Cerebellar nuclear complex (tissue), 1 donor: ENCODE measurements at regions not wholly inside any gene's neighbourhood (a gene's known extent, or its start where the extent isn't known, plus 50 kb on each side); places are given as distances from the start of the nearest gene placed in this dataset.

Experiments
- DNase-seq, 2 experiments: peaks; one replicate each; lab custom pipeline; 2025; lab: John Stamatoyannopoulos, UW

GRCh38 chr5:168193493-168194250, 97.8 kb upstream of the WWC1 start:
- DNase-seq, result no peak

GRCh38 chr5:168195110-168195509, 96.3 kb upstream of the WWC1 start:
- DNase-seq, result no peak

DNA sequence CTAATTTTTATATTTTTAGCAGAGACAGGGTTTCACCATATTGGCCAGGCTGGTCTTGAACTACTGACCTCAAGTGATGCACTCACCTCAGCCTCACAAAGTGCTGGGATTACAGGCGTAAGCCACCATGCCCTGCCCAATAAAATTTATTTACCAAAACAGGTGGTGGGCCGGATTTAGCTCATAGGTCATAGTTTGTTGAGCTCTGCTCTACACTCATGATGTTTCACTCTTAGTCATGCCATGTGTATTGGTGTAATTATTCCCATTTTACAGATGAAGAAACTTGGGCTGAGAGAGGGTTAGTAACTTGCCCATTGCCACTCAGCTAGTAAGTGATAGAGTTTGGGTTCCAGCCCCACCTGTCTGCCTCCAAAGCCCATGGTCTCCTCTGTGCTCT, 93.1 kb upstream of the WWC1 start:
- no peak for DNase-seq

- no peak for DNase-seq
These were observed 88.4 kb upstream of the WWC1 start for GRCh38 chr5:168202996-168203395.

DNA sequence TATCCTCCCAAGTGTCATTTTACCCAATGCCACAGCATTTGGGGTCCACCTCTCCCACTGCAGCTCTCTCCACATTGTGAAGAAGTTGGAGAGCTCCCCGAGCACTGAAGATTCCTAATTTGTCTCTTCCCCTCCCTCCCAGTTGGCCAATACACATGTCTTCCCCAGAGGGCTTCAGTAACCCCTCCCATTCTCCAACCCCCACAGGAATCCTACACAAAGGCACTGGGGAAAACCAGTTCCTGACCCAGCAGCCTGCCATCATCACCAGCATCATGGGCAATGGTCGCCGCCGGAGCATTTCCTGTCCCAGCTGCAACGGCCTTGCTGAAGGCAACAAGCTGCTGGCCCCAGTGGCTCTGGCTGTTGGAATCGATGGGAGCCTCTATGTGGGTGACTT, 87.3 kb upstream of the WWC1 start:
- no peak for DNase-seq

- no peak for DNase-seq
These were observed 83.9 kb upstream of the WWC1 start for GRCh38 chr5:168207450-168208029.

DNA sequence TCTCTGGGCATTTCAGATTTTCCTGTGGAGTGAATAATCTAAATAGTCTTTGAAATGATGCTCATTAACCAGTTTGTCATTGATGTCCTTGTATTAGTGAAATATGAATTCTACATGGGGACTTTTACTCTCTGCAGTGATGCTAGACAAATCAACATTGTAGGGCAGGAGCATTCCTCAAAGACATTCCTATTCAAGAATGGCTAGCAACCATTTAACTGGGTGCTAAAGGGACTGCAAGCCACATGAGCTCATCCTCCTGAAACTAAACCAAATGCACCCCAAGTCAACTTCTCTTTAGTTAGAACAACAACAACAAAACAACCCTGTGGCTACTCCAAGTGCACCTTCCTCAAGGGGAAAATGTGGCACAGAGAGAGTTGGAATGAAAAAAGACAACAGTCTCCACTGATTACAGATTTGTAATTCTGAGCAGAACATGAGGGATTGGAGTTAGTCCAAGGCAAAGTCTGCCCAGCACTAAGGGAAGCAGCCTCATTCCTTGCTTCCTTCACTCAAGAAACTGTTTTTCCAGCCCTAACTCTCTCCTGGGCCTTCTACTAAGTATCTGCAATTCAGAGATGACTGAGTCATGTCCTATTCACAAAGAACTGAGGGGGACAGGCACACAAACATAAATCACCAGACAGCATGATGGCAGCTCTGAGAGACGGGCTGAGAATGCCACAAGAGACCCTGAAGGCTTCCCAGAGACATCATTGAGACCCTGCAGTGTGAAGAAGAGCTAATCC, 82.0 kb upstream of the WWC1 start:
- DNase-seq, result no peak

DNA sequence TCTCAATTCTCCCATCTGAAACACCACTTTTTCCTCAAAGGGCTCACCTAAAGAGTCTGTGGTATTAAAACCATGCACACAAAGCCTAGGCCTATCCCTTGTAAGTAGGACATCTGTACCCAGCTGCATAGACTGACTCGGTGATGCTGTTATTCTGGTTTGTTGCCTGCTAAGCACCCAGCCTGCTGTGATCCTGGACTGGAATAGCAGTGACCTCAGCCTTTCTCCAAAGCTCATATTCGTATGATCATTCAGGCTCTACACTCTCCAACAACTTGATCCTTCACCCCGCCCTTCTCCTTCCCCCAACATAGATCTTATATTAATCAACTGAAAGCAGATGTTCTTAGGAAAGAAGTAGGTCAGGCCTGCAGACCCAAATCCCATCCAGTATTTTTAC, 81.4 kb upstream of the WWC1 start:
- no peak for DNase-seq

DNA sequence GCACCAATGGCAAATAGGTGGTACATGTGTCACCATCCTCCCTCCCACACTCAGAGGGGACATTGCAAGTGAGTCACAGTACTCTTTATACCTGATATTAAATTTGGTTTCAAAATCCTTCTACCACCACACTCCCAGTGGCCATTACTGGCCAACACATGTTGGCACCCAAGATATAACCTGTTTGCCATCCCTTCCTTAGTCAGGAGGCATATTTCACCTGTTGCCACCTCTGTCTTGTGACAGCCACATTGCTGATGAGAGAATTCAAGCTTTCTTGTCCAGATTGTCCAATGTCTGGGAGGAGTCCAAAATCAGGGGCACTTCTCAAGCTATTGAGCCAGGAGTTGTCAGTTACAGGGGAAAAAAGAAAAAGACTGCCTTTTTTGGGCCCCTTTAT, 80.2 kb upstream of the WWC1 start:
- DNase-seq, result no peak

- DNase-seq, result no peak
These were observed 79.5 kb upstream of the WWC1 start for GRCh38 chr5:168211936-168212335.

DNA sequence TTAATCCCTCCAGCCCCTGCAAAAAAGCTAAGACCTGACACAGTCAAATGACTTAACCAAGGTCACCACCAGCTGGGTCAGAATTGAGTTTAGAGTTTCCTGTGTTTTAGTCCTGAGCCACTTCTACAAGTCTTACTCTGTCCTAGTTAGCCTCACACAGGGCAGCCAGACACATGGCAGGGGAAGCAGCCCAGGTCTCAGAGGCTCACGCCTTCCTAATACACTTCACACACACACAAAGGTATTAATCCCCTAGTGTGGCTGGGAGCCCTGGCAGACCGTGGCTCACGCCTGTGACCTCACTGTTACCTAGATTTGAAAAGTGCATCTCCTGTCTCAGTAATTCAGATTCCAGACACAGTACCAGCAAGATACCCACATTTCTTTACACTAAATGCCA, 77.4 kb upstream of the WWC1 start:
- no peak for DNase-seq

DNA sequence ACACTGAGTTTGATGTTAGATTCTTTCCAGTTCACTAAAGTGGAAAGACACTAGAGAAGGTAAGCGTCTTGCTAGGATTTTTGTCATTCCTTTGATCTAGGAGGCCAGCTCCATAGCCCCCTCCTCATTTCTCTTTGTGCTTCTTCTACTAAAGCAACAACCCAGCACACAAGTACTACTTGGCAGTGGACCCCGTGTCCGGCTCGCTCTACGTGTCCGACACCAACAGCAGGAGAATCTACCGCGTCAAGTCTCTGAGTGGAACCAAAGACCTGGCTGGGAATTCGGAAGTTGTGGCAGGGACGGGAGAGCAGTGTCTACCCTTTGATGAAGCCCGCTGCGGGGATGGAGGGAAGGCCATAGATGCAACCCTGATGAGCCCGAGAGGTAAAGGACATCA, 76.6 kb upstream of the WWC1 start:
- no peak for DNase-seq

- no peak for DNase-seq
These were observed 75.8 kb upstream of the WWC1 start for GRCh38 chr5:168215646-168216045.

DNA sequence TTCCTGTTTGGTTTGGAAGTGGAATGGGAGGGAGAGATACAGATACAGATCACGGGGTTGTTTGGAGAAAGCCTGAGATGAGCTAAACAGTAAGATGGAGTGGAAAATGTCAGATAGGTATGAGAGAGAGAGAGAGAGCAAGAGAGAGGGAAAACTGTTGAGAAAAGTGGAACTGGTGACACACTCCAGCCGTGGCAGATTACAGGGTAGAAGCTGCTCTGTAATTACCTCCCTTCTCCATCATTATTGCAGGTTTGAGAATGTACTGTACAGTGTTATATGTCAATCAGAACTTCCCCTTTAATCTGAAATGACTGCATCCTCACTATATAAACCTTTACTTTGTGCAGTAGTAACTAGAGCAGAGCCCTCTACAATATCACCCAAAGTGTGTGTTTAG, 74.5 kb upstream of the WWC1 start:
- DNase-seq, result no peak

- DNase-seq, result no peak
These were observed 73.9 kb upstream of the WWC1 start for GRCh38 chr5:168217497-168217896.

DNA sequence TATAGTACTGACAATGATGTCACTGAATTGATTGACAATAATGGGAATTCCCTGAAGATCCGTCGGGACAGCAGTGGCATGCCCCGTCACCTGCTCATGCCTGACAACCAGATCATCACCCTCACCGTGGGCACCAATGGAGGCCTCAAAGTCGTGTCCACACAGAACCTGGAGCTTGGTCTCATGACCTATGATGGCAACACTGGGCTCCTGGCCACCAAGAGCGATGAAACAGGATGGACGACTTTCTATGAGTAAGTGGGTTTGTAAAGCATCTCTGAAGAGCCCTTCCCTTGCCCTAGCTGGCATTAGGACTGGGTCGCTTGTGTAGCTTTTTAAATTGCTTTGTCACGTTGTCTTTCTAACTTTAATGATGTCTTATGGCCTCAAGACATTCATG, 72.7 kb upstream of the WWC1 start:
- no peak for DNase-seq

GRCh38 chr5:168219515-168220410, 71.7 kb upstream of the WWC1 start:
- DNase-seq, result peak in 1 of 2 experiments; percentile 36

- DNase-seq, result no peak
These were observed 67.4 kb upstream of the WWC1 start for GRCh38 chr5:168224085-168224484.

- DNase-seq, result no peak
These were observed 65.4 kb upstream of the WWC1 start for GRCh38 chr5:168226012-168226411.

GRCh38 chr5:168227001-168227400, 64.4 kb upstream of the WWC1 start:
- no peak for DNase-seq

- DNase-seq, result no peak
These were observed 63.4 kb upstream of the WWC1 start for GRCh38 chr5:168227973-168228615.

- no peak for DNase-seq
These were observed 62.8 kb upstream of the WWC1 start for GRCh38 chr5:168228668-168229067.
